ENCODE measurements at regions not wholly inside any gene's neighbourhood (a gene's known extent, or its start where the extent isn't known, plus 50 kb on each side); places are given as distances from the start of the nearest gene placed in this dataset.

DNA sequence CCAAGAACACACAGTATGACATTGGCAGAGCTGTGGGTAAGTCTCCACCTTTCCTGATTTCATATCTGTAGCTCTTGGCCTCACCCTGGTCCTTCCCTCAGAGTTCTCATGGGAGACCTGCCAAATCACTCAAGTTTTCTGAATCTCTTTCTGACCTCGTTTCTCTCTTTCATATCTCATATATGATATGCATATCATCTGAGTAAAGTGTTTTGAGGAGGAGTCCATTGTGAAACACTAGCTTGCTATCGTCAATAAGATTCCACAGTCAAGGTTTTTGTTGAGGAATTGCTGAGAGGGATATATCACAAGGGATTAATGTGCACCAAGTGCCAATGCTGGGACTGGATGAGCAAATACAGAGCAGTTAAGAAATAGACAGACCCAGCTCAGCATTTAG is 739.2 kb downstream of the BRINP1 start:
- no peak overlapping the region for H3K4me3 ChIP-seq (ENCODE audit: low read depth, low read length)
- DNase-seq = no peak
- no peak overlapping the region for H3K27ac ChIP-seq
- H3K9me3 ChIP-seq (ENCODE audit: severe bottlenecking) = no peaks in the 10 kb centered on the region
- no peaks in the 10 kb centered on the region for H3K27me3 ChIP-seq (ENCODE audit: insufficient read depth, low read depth, severe bottlenecking)
- no peak for TF ChIP-seq CTCF (IDR thresholded peaks at IDR 0.05; ENCODE audit: low read depth, low read length)
- H3K36me3 ChIP-seq = no peaks in the 10 kb centered on the region

GRCh38 chr9:118630931-118631595 is 738.2 kb downstream of the BRINP1 start:
- no peak overlapping the region for H3K27ac ChIP-seq
- H3K9me3 ChIP-seq (ENCODE audit: severe bottlenecking) = no peaks in the 10 kb centered on the region
- no peak for DNase-seq
- no peak overlapping the region for H3K4me3 ChIP-seq (ENCODE audit: low read depth, low read length)
- no peak for TF ChIP-seq CTCF (IDR thresholded peaks at IDR 0.05; ENCODE audit: low read depth, low read length)
- no peaks in the 10 kb centered on the region for H3K36me3 ChIP-seq
- no peaks in the 10 kb centered on the region for H3K27me3 ChIP-seq (ENCODE audit: insufficient read depth, low read depth, severe bottlenecking)

- H3K9me3 ChIP-seq (ENCODE audit: severe bottlenecking) = no peaks in the 10 kb centered on the region
- no peaks in the 10 kb centered on the region for H3K27me3 ChIP-seq (ENCODE audit: insufficient read depth, low read depth, severe bottlenecking)
- no peak for DNase-seq
- H3K27ac ChIP-seq = no peak overlapping the region
- no peak for TF ChIP-seq CTCF (IDR thresholded peaks at IDR 0.05; ENCODE audit: low read depth, low read length)
- no peaks in the 10 kb centered on the region for H3K36me3 ChIP-seq
- no peak overlapping the region for H3K4me3 ChIP-seq (ENCODE audit: low read depth, low read length)
These were observed 737.3 kb downstream of the BRINP1 start for GRCh38 chr9:118631956-118632355.

DNA sequence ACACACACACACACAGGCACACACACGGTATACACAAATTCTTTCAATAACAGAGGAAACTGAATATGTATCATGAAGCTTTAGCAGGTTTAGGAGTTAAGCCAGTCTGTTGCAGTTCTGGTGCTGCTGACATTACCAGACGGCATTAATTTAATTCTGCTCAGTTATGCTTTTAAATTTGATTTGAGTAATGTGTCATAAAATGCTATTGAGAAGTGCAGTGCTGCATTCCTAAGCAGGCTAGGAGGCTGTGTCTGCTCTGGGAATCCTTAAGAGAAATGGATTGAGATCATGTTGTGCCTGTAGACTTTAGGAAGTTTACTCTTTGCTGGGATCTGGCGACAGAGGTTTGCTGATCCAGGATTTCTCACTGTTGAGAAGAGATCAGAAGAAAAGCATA is 733.8 kb downstream of the BRINP1 start:
- Histone ChIP-seq H3K36me3 (no peaks in the 10 kb centered on the region), H3K4me3 (ENCODE audit: low read depth, low read length) (no peak overlapping the region), H3K9me3 (ENCODE audit: severe bottlenecking) (peaks cover 10% of the 10 kb centered on the region), H3K27me3 (ENCODE audit: insufficient read depth, low read depth, severe bottlenecking) (no peaks in the 10 kb centered on the region), H3K27ac (no peak overlapping the region)
- TF ChIP-seq CTCF (IDR thresholded peaks at IDR 0.05; ENCODE audit: low read depth, low read length) = no peak
- DNase-seq = no peak

- H3K27ac ChIP-seq = no peak overlapping the region
- no peak for TF ChIP-seq CTCF (IDR thresholded peaks at IDR 0.05; ENCODE audit: low read depth, low read length)
- H3K9me3 ChIP-seq (ENCODE audit: severe bottlenecking) = peaks cover 10% of the 10 kb centered on the region
- no peaks in the 10 kb centered on the region for H3K27me3 ChIP-seq (ENCODE audit: insufficient read depth, low read depth, severe bottlenecking)
- DNase-seq = no peak
- H3K36me3 ChIP-seq = no peaks in the 10 kb centered on the region
- H3K4me3 ChIP-seq (ENCODE audit: low read depth, low read length) = no peak overlapping the region
These were observed 731.6 kb downstream of the BRINP1 start for GRCh38 chr9:118637681-118638080.

All from WERI-Rb-1 (cell line).